ENCODE measurements at regions not wholly inside any gene's neighbourhood (a gene's known extent, or its start where the extent isn't known, plus 50 kb on each side); places are given as distances from the start of the nearest gene placed in this dataset.
"Not testable (repeated sequence)": the region's sequence is repeated elsewhere in the genome, so short reads cannot be mapped to it uniquely, and the experiment has no call there.

DNA sequence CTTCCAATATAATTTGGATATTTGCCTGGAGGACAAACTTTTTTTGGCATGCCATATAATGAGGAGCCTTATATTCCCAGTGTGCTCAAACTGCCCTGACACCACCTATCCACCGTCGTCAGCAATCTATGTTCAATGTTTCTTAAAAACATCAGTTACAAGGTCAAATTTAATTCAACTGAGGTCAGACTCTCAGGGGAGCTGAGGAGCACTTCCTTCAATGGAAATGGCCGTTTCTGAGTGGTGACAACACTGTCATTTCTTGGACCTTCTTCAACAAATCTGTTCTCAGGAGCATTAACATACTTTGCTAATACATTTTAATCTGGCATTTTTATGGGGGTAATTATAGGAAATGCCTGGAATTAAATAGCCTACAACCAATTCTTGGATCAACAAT is 90.8 kb upstream of the FBXO28 start:
- H3K9ac ChIP-seq (ENCODE audit: low read length); H3K36me3 ChIP-seq (ENCODE audit: control insufficient read depth, insufficient read depth, low read length, severe bottlenecking); H3K4me3 ChIP-seq (ENCODE audit: low read length); H3K4me1 ChIP-seq (ENCODE audit: control insufficient read depth, insufficient read depth, low read length); H3K27me3 ChIP-seq (replicated peaks; ENCODE audit: control insufficient read depth, insufficient read depth, low read length); H3K9me3 ChIP-seq (ENCODE audit: control insufficient read depth, low read length); DNase-seq (ENCODE audit: low read depth): not testable (repeated sequence)

DNA sequence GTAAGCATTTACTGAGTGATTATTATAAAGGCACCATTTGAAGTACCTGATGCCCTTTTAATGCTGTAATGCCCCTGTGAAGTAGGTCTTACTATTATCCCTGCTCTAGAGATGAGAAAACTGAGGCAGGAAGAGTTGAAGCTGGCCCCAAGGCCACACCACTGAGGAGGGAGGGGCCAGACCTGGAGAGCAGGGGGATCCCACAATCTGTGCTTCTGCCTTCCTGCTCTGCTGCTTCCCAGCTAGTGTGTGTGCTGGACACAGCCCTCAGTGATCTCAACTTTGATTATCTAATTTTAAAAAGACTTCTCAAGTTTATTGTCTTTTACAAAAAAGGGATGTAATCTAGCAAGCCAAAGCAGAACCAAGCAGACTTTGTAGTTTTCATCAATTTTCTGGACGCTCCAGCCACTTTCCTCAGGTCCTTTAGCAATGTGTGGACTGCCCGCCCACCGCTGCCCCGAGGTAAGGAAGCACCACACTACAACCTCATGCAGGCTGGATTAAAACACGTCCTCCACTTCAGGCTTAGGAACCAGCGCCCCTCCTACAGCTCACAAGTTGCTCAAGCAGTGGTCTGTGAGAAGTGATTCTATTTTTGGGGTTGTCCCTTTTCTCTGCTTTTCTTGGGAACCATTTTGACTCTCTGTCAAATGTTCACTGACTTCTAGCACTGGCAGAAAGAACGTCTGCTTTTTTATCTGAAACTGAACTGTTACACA is 91.5 kb upstream of the FBXO28 start:
- not testable (repeated sequence) for H3K9me3 ChIP-seq (ENCODE audit: control insufficient read depth, low read length); H3K9ac ChIP-seq (ENCODE audit: low read length); H3K36me3 ChIP-seq (ENCODE audit: control insufficient read depth, insufficient read depth, low read length, severe bottlenecking); H3K27me3 ChIP-seq (replicated peaks; ENCODE audit: control insufficient read depth, insufficient read depth, low read length); H3K4me3 ChIP-seq (ENCODE audit: low read length); DNase-seq (ENCODE audit: low read depth); H3K4me1 ChIP-seq (ENCODE audit: control insufficient read depth, insufficient read depth, low read length)

DNA sequence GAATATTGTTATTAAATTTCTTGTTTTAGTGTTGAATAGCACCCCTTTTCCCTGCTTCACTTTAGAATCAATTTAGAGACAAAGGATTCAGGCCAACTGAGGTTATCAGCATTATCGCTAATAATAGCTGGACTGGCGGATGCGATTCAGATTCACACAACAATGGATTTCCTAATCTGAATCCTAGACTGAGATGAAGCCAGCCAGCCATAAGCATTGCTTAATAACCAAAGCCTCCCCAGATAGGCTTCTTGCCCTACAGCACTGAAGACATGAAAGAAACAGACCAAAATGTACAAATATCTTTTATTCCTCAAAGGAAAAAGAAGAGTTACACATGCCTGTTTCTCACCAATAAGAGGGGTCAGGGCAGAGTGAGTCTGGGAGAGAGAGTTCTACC is 94.0 kb upstream of the FBXO28 start:
- H3K36me3 ChIP-seq (ENCODE audit: control insufficient read depth, insufficient read depth, low read length, severe bottlenecking); H3K4me1 ChIP-seq (ENCODE audit: control insufficient read depth, insufficient read depth, low read length); H3K9me3 ChIP-seq (ENCODE audit: control insufficient read depth, low read length); H3K4me3 ChIP-seq (ENCODE audit: low read length); DNase-seq (ENCODE audit: low read depth); H3K27me3 ChIP-seq (replicated peaks; ENCODE audit: control insufficient read depth, insufficient read depth, low read length); H3K9ac ChIP-seq (ENCODE audit: low read length): not testable (repeated sequence)

DNA sequence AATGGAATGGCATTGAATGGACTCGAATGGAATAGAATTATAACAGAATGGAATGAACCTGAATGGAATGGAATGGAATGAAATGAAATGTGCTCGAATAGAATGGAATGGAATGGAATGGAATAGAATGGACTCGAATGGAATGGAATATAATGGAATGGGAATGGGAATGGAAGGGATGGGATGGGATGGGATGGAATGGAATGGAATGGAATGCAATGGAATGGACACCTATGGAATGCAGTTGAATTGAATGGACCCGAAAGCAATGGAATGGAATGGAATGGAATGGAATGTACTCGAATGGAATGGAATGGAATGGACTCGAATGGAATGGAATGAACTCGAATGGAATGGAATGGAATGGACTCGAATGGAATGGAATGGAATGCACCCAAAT is 98.1 kb upstream of the FBXO28 start:
- H3K27me3 ChIP-seq (replicated peaks; ENCODE audit: control insufficient read depth, insufficient read depth, low read length); H3K36me3 ChIP-seq (ENCODE audit: control insufficient read depth, insufficient read depth, low read length, severe bottlenecking); H3K4me3 ChIP-seq (ENCODE audit: low read length); DNase-seq (ENCODE audit: low read depth); H3K9ac ChIP-seq (ENCODE audit: low read length); H3K4me1 ChIP-seq (ENCODE audit: control insufficient read depth, insufficient read depth, low read length): not testable (repeated sequence)
- H3K9me3 ChIP-seq (ENCODE audit: control insufficient read depth, low read length) = peaks cover 31% of the 10 kb centered on the region

DNA sequence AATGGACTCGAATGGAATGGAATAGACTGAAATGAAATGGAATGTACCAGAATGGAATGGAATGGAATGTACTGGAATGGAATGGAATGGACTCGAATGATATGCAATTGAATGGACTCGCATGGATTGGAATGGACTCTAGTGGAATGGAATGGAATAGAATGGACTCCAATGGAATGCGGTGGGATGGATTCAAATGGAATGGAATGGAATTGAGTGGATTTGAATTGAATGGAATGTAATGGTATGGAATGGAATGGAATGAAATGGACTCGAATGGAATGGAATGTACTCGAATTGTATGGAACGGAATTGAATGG is 99.6 kb upstream of the FBXO28 start:
- H3K9ac ChIP-seq (ENCODE audit: low read length) = no peak overlapping the region
- no peak overlapping the region for H3K4me3 ChIP-seq (ENCODE audit: low read length)
- DNase-seq (ENCODE audit: low read depth) = no peak
- no peaks in the 10 kb centered on the region for H3K27me3 ChIP-seq (replicated peaks; ENCODE audit: control insufficient read depth, insufficient read depth, low read length)
- H3K36me3 ChIP-seq (ENCODE audit: control insufficient read depth, insufficient read depth, low read length, severe bottlenecking) = no peaks in the 10 kb centered on the region
- H3K4me1 ChIP-seq (ENCODE audit: control insufficient read depth, insufficient read depth, low read length) = no peaks in the 10 kb centered on the region
- H3K9me3 ChIP-seq (ENCODE audit: control insufficient read depth, low read length) = peaks cover 31% of the 10 kb centered on the region

DNA sequence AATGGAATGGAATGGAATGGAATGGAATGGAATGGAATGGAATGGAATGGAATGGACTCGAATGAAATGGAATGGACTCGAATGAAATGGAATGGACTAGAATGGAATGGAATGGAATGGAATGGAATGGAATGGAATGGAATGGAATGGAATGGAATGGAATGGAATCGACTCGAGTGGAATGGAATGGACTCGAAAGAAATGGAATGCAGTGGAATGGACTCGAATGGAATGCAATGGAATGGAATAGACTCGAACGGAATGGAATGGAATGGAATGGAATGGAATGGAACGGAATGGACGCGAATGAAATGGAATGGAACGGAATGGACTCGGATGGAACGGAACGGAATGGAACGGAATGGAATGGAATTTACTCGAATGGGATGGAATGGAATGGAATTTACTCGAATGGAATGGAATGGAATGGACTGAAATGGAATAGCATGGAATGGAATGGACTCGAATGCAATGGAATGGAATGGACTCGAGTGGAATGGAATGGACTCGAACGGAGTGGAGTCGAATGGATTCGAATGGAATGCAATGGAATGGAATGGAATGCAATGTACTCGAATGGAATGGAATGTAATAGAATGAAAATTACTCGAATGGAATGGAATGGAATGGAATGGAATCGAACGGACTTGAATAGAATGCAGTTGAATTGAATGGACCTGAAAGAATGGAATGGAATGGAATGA is 100.1 kb upstream of the FBXO28 start:
- H3K9ac ChIP-seq (ENCODE audit: low read length); DNase-seq (ENCODE audit: low read depth); H3K27me3 ChIP-seq (replicated peaks; ENCODE audit: control insufficient read depth, insufficient read depth, low read length); H3K4me1 ChIP-seq (ENCODE audit: control insufficient read depth, insufficient read depth, low read length); H3K36me3 ChIP-seq (ENCODE audit: control insufficient read depth, insufficient read depth, low read length, severe bottlenecking); H3K4me3 ChIP-seq (ENCODE audit: low read length): not testable (repeated sequence)
- peaks cover 31% of the 10 kb centered on the region for H3K9me3 ChIP-seq (ENCODE audit: control insufficient read depth, low read length)

DNA sequence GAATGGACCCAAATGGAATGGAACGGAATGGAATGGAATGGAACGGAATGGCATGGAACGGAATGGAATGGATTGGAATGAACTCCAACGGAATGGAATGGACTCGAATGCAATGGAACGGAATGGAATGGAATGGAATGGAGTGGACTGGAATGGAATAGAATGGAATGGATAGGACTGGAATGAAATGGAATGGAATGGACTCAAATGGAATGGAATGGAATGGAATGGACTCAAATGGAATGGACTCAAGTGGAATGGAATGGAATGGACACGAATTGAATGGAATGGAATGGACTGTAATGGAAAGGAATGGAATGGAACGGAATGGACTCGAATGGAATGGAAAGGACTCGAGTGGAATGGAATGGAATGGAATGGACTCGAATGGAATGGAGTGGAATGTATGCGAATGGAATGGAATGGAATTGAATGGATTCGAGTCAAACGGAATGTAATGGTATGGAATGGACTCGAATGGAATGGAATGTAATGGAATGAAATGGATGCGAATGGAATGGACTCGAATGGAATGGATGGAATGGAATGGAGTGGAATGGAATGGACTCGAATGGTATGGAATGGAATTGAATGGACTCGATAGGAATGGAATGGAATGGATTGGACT is 101.0 kb upstream of the FBXO28 start:
- H3K36me3 ChIP-seq (ENCODE audit: control insufficient read depth, insufficient read depth, low read length, severe bottlenecking); H3K27me3 ChIP-seq (replicated peaks; ENCODE audit: control insufficient read depth, insufficient read depth, low read length); DNase-seq (ENCODE audit: low read depth); H3K4me3 ChIP-seq (ENCODE audit: low read length); H3K4me1 ChIP-seq (ENCODE audit: control insufficient read depth, insufficient read depth, low read length); H3K9ac ChIP-seq (ENCODE audit: low read length): not testable (repeated sequence)
- H3K9me3 ChIP-seq (ENCODE audit: control insufficient read depth, low read length) = peaks cover 31% of the 10 kb centered on the region

DNA sequence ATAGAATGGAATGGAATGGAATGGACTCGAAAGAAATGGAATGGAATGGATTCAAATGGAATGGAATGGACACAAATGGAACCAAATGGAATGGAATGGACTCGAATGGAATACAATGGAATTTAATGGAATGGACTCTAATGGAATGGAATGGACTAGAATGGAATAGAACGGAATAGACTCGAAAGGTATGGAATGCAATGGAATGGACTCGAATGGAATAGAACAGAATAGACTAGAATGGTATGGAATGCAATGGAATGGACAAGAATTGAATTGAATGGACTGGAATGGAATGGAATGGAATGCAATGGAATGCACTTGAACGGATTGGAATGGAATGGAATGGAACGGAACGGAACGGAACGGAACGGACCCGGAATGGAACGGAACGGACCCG is 101.7 kb upstream of the FBXO28 start:
- H3K27me3 ChIP-seq (replicated peaks; ENCODE audit: control insufficient read depth, insufficient read depth, low read length) = not testable (repeated sequence)

DNA sequence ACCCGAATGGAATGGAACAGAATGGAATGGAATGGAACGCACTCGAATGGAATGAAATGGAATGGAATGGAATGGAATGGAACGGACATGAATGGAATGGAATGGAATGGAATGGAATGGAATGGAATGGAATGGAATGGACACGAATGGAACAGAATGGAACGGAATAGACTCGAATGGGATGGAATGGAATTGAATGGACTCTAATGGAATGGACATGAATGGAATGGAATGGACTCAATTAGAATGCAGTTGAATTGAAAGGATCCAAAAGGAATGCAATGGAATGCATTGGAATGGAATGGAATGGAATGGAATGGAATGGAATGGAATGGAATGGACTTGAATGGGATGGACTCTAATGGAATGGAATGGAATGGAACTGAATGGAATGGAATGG is 102.2 kb upstream of the FBXO28 start:
- not testable (repeated sequence) for DNase-seq (ENCODE audit: low read depth); H3K36me3 ChIP-seq (ENCODE audit: control insufficient read depth, insufficient read depth, low read length, severe bottlenecking); H3K4me3 ChIP-seq (ENCODE audit: low read length); H3K4me1 ChIP-seq (ENCODE audit: control insufficient read depth, insufficient read depth, low read length); H3K27me3 ChIP-seq (replicated peaks; ENCODE audit: control insufficient read depth, insufficient read depth, low read length); H3K9ac ChIP-seq (ENCODE audit: low read length)
- H3K9me3 ChIP-seq (ENCODE audit: control insufficient read depth, low read length) = peaks cover 31% of the 10 kb centered on the region

More for the DNA sequence above, 101.7 kb upstream of the FBXO28 start:
- H3K9ac ChIP-seq (ENCODE audit: low read length); DNase-seq (ENCODE audit: low read depth); H3K4me3 ChIP-seq (ENCODE audit: low read length); H3K4me1 ChIP-seq (ENCODE audit: control insufficient read depth, insufficient read depth, low read length); H3K36me3 ChIP-seq (ENCODE audit: control insufficient read depth, insufficient read depth, low read length, severe bottlenecking): not testable (repeated sequence)
- peaks cover 31% of the 10 kb centered on the region for H3K9me3 ChIP-seq (ENCODE audit: control insufficient read depth, low read length)

DNA sequence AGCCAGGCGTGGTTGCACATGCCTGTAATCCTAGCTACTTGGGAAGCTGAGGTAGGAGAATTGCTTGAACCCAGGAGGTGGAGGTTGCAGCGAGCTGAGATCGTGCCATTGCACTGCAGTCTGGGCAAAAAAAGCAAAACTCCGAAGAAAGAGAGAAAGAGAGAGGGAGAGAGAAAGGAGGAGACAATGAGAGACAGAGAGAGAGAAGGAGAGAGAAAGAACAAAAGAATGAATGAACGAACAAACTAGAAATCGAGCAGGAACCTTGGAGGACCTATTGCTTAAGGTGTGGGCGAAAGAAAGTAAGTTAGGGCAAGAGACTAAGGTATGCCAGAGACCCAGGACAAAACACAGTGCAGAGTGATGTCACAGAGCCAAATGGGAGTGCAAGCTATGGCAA is 102.8 kb upstream of the FBXO28 start:
- H3K4me1 ChIP-seq (ENCODE audit: control insufficient read depth, insufficient read depth, low read length); H3K27me3 ChIP-seq (replicated peaks; ENCODE audit: control insufficient read depth, insufficient read depth, low read length); H3K36me3 ChIP-seq (ENCODE audit: control insufficient read depth, insufficient read depth, low read length, severe bottlenecking); DNase-seq (ENCODE audit: low read depth); H3K9ac ChIP-seq (ENCODE audit: low read length); H3K4me3 ChIP-seq (ENCODE audit: low read length): not testable (repeated sequence)
- peaks cover 31% of the 10 kb centered on the region for H3K9me3 ChIP-seq (ENCODE audit: control insufficient read depth, low read length)

DNA sequence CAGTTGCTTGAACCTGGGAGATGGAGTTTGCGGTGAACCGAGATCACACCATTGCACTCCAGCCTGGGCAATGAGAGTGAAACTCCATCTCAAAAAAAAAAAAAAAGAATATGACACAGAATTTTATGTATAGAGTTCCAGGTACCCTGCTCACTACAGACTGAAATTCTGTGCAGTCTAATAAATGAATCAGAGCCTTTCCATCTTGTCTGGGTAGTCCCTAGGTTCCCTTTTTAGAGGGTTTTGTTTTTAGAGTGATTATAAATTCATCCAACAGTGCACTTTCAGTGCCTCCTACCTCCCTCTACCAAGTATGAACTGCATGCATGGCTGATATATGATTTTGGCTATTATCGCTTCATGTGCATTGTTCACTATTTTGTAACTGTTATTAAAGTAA is 107.9 kb upstream of the FBXO28 start:
- H3K4me1 ChIP-seq (ENCODE audit: control insufficient read depth, insufficient read depth, low read length); H3K4me3 ChIP-seq (ENCODE audit: low read length); H3K27me3 ChIP-seq (replicated peaks; ENCODE audit: control insufficient read depth, insufficient read depth, low read length); H3K9me3 ChIP-seq (ENCODE audit: control insufficient read depth, low read length); H3K9ac ChIP-seq (ENCODE audit: low read length); DNase-seq (ENCODE audit: low read depth): not testable (repeated sequence)
- H3K36me3 ChIP-seq (ENCODE audit: control insufficient read depth, insufficient read depth, low read length, severe bottlenecking) = peaks cover 16% of the 10 kb centered on the region

All from adipocyte (in vitro differentiated cells).